ENCODE measurements at regions not wholly inside any gene's neighbourhood (a gene's known extent, or its start where the extent isn't known, plus 50 kb on each side); places are given as distances from the start of the nearest gene placed in this dataset.
"Not testable (repeated sequence)": the region's sequence is repeated elsewhere in the genome, so short reads cannot be mapped to it uniquely, and the experiment has no call there.

- DNase-seq (ENCODE audit: low read depth in 4 of 4, low spot score in 2 of 4), result no peak
These were observed 158.7 kb downstream of the FOXL1 start for GRCh38 chr16:86737083-86737482.

GRCh38 chr16:86738322-86738721 is 160.0 kb downstream of the FOXL1 start:
- DNase-seq (ENCODE audit: low read depth in 4 of 4, low spot score in 2 of 4), result not testable (repeated sequence)

GRCh38 chr16:86739178-86739577 is 160.8 kb downstream of the FOXL1 start:
- DNase-seq (ENCODE audit: low read depth in 4 of 4, low spot score in 2 of 4), result no peak

GRCh38 chr16:86739808-86740207 is 161.5 kb downstream of the FOXL1 start:
- DNase-seq (ENCODE audit: low read depth in 4 of 4, low spot score in 2 of 4), result no peak

GRCh38 chr16:86740298-86740697 is 161.9 kb downstream of the FOXL1 start:
- no peak for DNase-seq (ENCODE audit: low read depth in 4 of 4, low spot score in 2 of 4)

- DNase-seq (ENCODE audit: low read depth in 4 of 4, low spot score in 2 of 4), result peak; percentile 60 to 79 (median 72)
These were observed 162.8 kb downstream of the FOXL1 start for GRCh38 chr16:86740906-86741799.

- no peak for DNase-seq (ENCODE audit: low read depth in 4 of 4, low spot score in 2 of 4)
These were observed 169.4 kb downstream of the FOXL1 start for GRCh38 chr16:86747761-86748160.

- DNase-seq (ENCODE audit: low read depth in 4 of 4, low spot score in 2 of 4), result no peak
These were observed 170.3 kb downstream of the FOXL1 start for GRCh38 chr16:86748652-86749051.

GRCh38 chr16:86751076-86752030 is 173.0 kb downstream of the FOXL1 start:
- DNase-seq (ENCODE audit: low read depth in 4 of 4, low spot score in 2 of 4), result no peak

- no peak for DNase-seq (ENCODE audit: low read depth in 4 of 4, low spot score in 2 of 4)
These were observed 174.3 kb downstream of the FOXL1 start for GRCh38 chr16:86752582-86753175.

- DNase-seq (ENCODE audit: low read depth in 4 of 4, low spot score in 2 of 4), result no peak
These were observed 175.1 kb downstream of the FOXL1 start for GRCh38 chr16:86753399-86753798.

- DNase-seq (ENCODE audit: low read depth in 4 of 4, low spot score in 2 of 4), result no peak
These were observed 177.2 kb downstream of the FOXL1 start for GRCh38 chr16:86755571-86756006.

GRCh38 chr16:86756882-86757703 is 178.7 kb downstream of the FOXL1 start:
- no peak for DNase-seq (ENCODE audit: low read depth in 4 of 4, low spot score in 2 of 4)

- DNase-seq (ENCODE audit: low read depth in 4 of 4, low spot score in 2 of 4), result no peak
These were observed 179.3 kb downstream of the FOXL1 start for GRCh38 chr16:86757704-86758040.

GRCh38 chr16:86758932-86759331 is 180.6 kb downstream of the FOXL1 start:
- no peak for DNase-seq (ENCODE audit: low read depth in 4 of 4, low spot score in 2 of 4)

- no peak for DNase-seq (ENCODE audit: low read depth in 4 of 4, low spot score in 2 of 4)
These were observed 183.0 kb downstream of the FOXL1 start for GRCh38 chr16:86761111-86762031.

GRCh38 chr16:86762095-86762494 is 183.7 kb downstream of the FOXL1 start:
- no peak for DNase-seq (ENCODE audit: low read depth in 4 of 4, low spot score in 2 of 4)

GRCh38 chr16:86763819-86764218 is 185.5 kb downstream of the FOXL1 start:
- DNase-seq (ENCODE audit: low read depth in 4 of 4, low spot score in 2 of 4), result no peak

GRCh38 chr16:86764551-86764950 is 186.2 kb downstream of the FOXL1 start:
- DNase-seq (ENCODE audit: low read depth in 4 of 4, low spot score in 2 of 4), result no peak

Data from left renal cortex interstitium (tissue), 4 donors.